ENCODE measurements at regions not wholly inside any gene's neighbourhood (a gene's known extent, or its start where the extent isn't known, plus 50 kb on each side); places are given as distances from the start of the nearest gene placed in this dataset.
"Not testable (repeated sequence)": the region's sequence is repeated elsewhere in the genome, so short reads cannot be mapped to it uniquely, and the experiment has no call there.

DNA sequence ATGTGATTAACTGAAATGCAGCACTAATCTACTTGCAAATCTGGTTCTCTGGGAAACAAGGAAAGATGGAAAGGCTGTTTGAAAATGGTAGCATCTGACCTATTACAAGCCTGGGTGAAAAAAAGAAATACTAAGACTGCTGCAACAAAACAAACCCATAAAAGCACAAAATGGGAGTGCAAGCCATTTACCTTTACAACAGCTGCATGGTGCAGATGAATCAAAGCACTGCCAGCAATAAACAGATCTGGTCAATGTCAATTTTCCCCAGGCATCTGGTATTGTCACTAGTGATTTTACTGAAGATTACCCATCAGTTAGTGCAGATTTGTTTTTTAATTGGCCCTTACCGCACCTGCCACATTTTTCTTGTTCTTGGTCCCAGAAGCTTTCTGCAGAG, 1341.7 kb downstream of the PLA2G4A start:
- Histone ChIP-seq H3K27me3 (ENCODE audit: control insufficient read depth, insufficient read depth, low read length) (no peaks in the 10 kb centered on the region), H3K9me3 (ENCODE audit: control insufficient read depth in 2 of 3, insufficient read depth in 1 of 3, low read length in 3 of 3) (no peaks in the 10 kb centered on the region), H3K27ac (ENCODE audit: low read depth in 2 of 2, low read length in 2 of 2) (no peak overlapping the region), H3K4me1 (ENCODE audit: control insufficient read depth in 2 of 3, insufficient read depth in 2 of 3, low read depth in 1 of 3, low read length in 3 of 3) (no peaks in the 10 kb centered on the region), H3K4me3 (ENCODE audit: low read length in 3 of 3) (no peak overlapping the region), H3K36me3 (ENCODE audit: control insufficient read depth in 2 of 3, insufficient read depth in 3 of 3, low read length in 3 of 3) (no peaks in the 10 kb centered on the region), H3K9ac (ENCODE audit: low read length in 3 of 3) (no peak overlapping the region)
- TF ChIP-seq, protein P1, sequence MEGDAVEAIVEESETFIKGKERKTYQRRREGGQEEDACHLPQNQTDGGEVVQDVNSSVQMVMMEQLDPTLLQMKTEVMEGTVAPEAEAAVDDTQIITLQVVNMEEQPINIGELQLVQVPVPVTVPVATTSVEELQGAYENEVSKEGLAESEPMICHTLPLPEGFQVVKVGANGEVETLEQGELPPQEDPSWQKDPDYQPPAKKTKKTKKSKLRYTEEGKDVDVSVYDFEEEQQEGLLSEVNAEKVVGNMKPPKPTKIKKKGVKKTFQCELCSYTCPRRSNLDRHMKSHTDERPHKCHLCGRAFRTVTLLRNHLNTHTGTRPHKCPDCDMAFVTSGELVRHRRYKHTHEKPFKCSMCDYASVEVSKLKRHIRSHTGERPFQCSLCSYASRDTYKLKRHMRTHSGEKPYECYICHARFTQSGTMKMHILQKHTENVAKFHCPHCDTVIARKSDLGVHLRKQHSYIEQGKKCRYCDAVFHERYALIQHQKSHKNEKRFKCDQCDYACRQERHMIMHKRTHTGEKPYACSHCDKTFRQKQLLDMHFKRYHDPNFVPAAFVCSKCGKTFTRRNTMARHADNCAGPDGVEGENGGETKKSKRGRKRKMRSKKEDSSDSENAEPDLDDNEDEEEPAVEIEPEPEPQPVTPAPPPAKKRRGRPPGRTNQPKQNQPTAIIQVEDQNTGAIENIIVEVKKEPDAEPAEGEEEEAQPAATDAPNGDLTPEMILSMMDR (IDR thresholded peaks at IDR 0.05; ENCODE audit: borderline replicate concordance, extremely low read depth, insufficient read depth), result no peak
- intact Hi-C loops (cut with DNase I), result no loop called here
- DNase-seq (no peak), FAIRE-seq (no peak)

DNA sequence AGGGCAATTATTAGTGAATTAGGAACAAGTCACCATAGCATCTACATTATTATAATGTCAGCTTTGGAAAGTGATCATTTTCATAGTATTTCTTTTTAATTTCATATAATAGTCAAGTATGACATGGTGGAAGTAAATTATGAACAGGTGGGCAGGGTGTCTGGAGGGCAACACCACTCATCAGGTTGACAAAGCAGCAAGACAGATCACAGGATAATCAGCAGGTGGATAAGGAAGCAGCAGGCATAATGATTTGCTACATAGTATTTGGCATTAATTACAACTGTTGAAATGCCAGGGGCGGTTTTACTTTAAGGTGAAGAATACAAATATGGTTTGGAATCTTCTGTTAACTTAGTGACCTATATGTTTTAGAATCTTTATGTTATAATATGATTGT, 1342.2 kb downstream of the PLA2G4A start:
- Histone ChIP-seq H3K27ac (ENCODE audit: low read depth in 2 of 2, low read length in 2 of 2) (no peak overlapping the region), H3K9ac (ENCODE audit: low read length in 3 of 3) (no peak overlapping the region), H3K9me3 (ENCODE audit: control insufficient read depth in 2 of 3, insufficient read depth in 1 of 3, low read length in 3 of 3) (no peaks in the 10 kb centered on the region), H3K4me3 (ENCODE audit: low read length in 3 of 3) (no peak overlapping the region), H3K27me3 (ENCODE audit: control insufficient read depth, insufficient read depth, low read length) (no peaks in the 10 kb centered on the region), H3K36me3 (ENCODE audit: control insufficient read depth in 2 of 3, insufficient read depth in 3 of 3, low read length in 3 of 3) (no peaks in the 10 kb centered on the region), H3K4me1 (ENCODE audit: control insufficient read depth in 2 of 3, insufficient read depth in 2 of 3, low read depth in 1 of 3, low read length in 3 of 3) (no peaks in the 10 kb centered on the region)
- no peak for FAIRE-seq
- TF ChIP-seq, protein P1 (IDR thresholded peaks at IDR 0.05; ENCODE audit: borderline replicate concordance, extremely low read depth, insufficient read depth), result no peak
- no peak for DNase-seq
- intact Hi-C loops (cut with DNase I), result no loop called here

DNA sequence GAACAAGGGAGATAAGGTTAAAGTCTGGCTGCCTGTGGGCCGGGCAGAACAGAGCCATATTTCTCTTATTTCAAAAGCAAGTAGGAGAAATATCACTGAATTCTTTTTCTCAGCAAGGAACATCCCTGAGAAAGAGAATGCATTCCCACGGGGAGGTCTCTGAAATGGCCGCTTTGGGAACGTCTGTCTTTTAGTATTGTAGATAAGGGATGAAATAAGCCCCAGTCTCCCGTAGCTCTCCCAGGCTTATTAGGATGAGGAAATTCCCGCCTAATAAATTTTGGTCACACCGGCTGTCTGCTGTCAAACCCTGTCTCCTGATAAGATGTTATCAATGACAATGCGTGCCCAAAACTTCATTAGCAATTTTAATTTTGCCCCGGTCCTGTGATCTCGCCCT, 1353.3 kb downstream of the PLA2G4A start:
- H3K27ac ChIP-seq (ENCODE audit: low read depth in 2 of 2, low read length in 2 of 2); intact Hi-C loops (cut with DNase I); FAIRE-seq; DNase-seq; H3K9me3 ChIP-seq (ENCODE audit: control insufficient read depth in 2 of 3, insufficient read depth in 1 of 3, low read length in 3 of 3); H3K4me1 ChIP-seq (ENCODE audit: control insufficient read depth in 2 of 3, insufficient read depth in 2 of 3, low read depth in 1 of 3, low read length in 3 of 3); H3K27me3 ChIP-seq (ENCODE audit: control insufficient read depth, insufficient read depth, low read length); H3K36me3 ChIP-seq (ENCODE audit: control insufficient read depth in 2 of 3, insufficient read depth in 3 of 3, low read length in 3 of 3); H3K9ac ChIP-seq (ENCODE audit: low read length in 3 of 3); H3K4me3 ChIP-seq (ENCODE audit: low read length in 3 of 3): not testable (repeated sequence)

DNA sequence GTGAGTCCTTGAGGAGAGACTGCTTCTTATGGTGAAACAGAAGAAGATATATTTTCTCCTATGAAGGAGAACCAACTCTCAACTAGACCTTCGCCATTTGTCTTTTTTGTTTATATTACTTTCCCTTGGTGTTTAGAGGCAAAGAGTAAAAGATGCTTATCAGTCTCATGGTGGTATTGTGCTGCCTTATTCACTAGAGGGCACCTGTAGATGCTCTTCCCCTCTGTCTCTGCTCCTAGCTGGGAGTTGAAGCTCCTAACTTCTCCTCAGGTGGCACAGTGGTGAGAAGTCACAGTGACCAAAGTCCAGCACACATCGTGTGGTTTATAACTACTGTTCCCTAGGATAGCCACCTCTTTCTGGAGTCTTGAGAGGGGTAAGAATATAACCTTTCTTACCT, 1359.6 kb downstream of the PLA2G4A start:
- FAIRE-seq (no peak), DNase-seq (no peak)
- Histone ChIP-seq H3K9ac (ENCODE audit: low read length in 3 of 3) (no peak overlapping the region), H3K4me1 (ENCODE audit: control insufficient read depth in 2 of 3, insufficient read depth in 2 of 3, low read depth in 1 of 3, low read length in 3 of 3) (no peaks in the 10 kb centered on the region), H3K4me3 (ENCODE audit: low read length in 3 of 3) (no peak overlapping the region), H3K27me3 (ENCODE audit: control insufficient read depth, insufficient read depth, low read length) (no peaks in the 10 kb centered on the region), H3K27ac (ENCODE audit: low read depth in 2 of 2, low read length in 2 of 2) (no peak overlapping the region), H3K36me3 (ENCODE audit: control insufficient read depth in 2 of 3, insufficient read depth in 3 of 3, low read length in 3 of 3) (no peaks in the 10 kb centered on the region), H3K9me3 (ENCODE audit: control insufficient read depth in 2 of 3, insufficient read depth in 1 of 3, low read length in 3 of 3) (peaks cover 0 to 2% (median 0%) of the 10 kb centered on the region in 3 donors)
- intact Hi-C loops (cut with DNase I), result no loop called here
- TF ChIP-seq, protein P1 (IDR thresholded peaks at IDR 0.05; ENCODE audit: borderline replicate concordance, extremely low read depth, insufficient read depth), result no peak
